Left lung (tissue), 4 donors: ENCODE measurements at regions not wholly inside any gene's neighbourhood (a gene's known extent, or its start where the extent isn't known, plus 50 kb on each side); places are given as distances from the start of the nearest gene placed in this dataset.
A peak's percentile ranks its signal among the peaks of the same experiment; 100 is the strongest.

Experiments used
- ATAC-seq: fragments of 200-7000 bp; cut with Tn5 transposase; one replicate; pipeline ENCODE4 v1.9.1; 2020; ENCODE audit warnings: moderate library complexity
- DNase-seq, 4 donors: peaks; one replicate each; pipeline ENCODE4 v3.0.0-alpha.2; 2013 to 2020
- H3K27ac ChIP-seq, 2 donors: fragments of 200-600 bp; sonication (generic) in 1 of 2; one replicate each; pipeline versions ENCODE4 v1.5.0 to v1.8.0; 2020 to 2021
- H3K27me3 ChIP-seq, 2 donors: fragments of 200-600 bp; sonication (generic) in 1 of 2; one replicate each; pipeline versions ENCODE4 v1.5.0 to v1.8.0; 2020 to 2021
- H3K36me3 ChIP-seq, 2 donors: fragments of 200-600 bp; sonication (generic) in 1 of 2; one replicate each; pipeline versions ENCODE4 v1.5.0 to v1.8.0; 2020 to 2021
- H3K4me1 ChIP-seq, 2 donors: fragments of 200-600 bp; one replicate each; pipeline ENCODE4 v1.8.0; 2021
- H3K4me3 ChIP-seq, 2 donors: fragments of 200-600 bp; sonication (generic) in 1 of 2; one replicate each; pipeline versions ENCODE4 v1.5.0 to v1.8.0; 2020 to 2021; ENCODE audit warnings: mild to moderate bottlenecking in 1 of 2
- H3K9me3 ChIP-seq, 2 donors: fragments of 200-600 bp; sonication (generic) in 1 of 2; one replicate each; pipeline versions ENCODE4 v1.5.0 to v1.8.0; 2020 to 2021
- intact Hi-C, 2 donors: fragments of 100-400 bp; cut with DNase I; formaldehyde crosslinking; loops; one replicate each; pipeline versions ENCODE4 v1.11.2 to v1.14.2; 2022
- TF ChIP-seq, protein P1 (sequence below), 2 donors: fragments of 200-600 bp; sonication (generic) in 1 of 2; IDR thresholded peaks; one replicate each; pipeline versions ENCODE4 v1.5.0 to v1.8.0; 2021; ENCODE audit warnings: antibody characterized with exemption in 2 of 2
- donor health status: DM: no; HTN: yes; CAD: no.
- donor health status: DM: no; HTN: no; CAD: no.

DNA sequence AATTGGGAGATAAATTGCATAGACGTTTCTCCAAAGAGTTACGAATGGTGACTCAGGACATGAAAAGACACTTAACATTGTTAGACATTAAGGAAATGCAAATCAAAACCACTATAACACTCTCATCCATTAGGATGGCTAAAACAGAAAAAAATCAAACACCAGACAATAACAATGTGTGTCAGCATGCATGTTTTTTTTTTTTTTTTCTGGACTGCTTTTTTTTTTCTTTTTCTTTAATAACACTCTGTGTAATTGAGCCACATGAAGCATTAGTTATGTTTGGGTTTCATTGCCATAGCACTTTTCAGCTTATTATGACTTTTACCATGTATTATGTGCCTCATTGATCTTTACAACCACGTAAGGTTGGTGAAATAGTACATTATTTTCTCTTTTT, 95.0 kb downstream of the NFKBIZ start:
- ATAC-seq, result no peak
- no peaks in the 10 kb centered on the region for H3K36me3 ChIP-seq
- H3K27me3 ChIP-seq, result no peaks in the 10 kb centered on the region
- TF ChIP-seq, protein P1, sequence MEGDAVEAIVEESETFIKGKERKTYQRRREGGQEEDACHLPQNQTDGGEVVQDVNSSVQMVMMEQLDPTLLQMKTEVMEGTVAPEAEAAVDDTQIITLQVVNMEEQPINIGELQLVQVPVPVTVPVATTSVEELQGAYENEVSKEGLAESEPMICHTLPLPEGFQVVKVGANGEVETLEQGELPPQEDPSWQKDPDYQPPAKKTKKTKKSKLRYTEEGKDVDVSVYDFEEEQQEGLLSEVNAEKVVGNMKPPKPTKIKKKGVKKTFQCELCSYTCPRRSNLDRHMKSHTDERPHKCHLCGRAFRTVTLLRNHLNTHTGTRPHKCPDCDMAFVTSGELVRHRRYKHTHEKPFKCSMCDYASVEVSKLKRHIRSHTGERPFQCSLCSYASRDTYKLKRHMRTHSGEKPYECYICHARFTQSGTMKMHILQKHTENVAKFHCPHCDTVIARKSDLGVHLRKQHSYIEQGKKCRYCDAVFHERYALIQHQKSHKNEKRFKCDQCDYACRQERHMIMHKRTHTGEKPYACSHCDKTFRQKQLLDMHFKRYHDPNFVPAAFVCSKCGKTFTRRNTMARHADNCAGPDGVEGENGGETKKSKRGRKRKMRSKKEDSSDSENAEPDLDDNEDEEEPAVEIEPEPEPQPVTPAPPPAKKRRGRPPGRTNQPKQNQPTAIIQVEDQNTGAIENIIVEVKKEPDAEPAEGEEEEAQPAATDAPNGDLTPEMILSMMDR (IDR thresholded peaks at IDR 0.05), result no peak
- H3K4me1 ChIP-seq, result peaks cover 6 to 32% of the 10 kb centered on the region in 2 donors
- intact Hi-C loops, result no loop called here
- H3K4me3 ChIP-seq, result no peak overlapping the region
- DNase-seq, result no peak
- no peak overlapping the region for H3K27ac ChIP-seq
- no peaks in the 10 kb centered on the region for H3K9me3 ChIP-seq

DNA sequence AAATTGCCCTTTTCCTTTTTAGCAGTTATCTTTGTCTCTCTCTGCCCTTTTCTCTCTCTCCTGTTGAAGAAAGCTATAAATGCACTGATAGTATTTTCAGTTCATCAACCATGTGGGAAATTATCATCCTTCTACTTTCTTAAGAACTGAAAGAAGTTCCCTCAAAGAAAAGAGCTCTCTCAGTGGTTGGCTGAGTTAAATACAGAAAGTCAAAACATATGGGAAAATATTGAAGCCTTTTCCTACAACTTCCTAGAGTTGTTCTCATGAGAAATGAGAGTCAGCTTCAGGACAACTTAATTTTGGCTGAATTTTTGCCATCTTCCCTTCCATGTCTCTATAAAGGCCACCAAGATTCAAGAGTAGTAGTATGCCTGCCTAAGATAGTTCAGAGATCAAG, 96.7 kb downstream of the NFKBIZ start:
- no peaks in the 10 kb centered on the region for H3K9me3 ChIP-seq
- no peak for ATAC-seq
- intact Hi-C loops, result no loop called here
- H3K27ac ChIP-seq, result no peak overlapping the region
- no peaks in the 10 kb centered on the region for H3K36me3 ChIP-seq
- peaks cover 5 to 16% of the 10 kb centered on the region in 2 donors for H3K4me1 ChIP-seq
- TF ChIP-seq, protein P1 (IDR thresholded peaks at IDR 0.05), result no peak
- H3K4me3 ChIP-seq, result no peak overlapping the region
- no peaks in the 10 kb centered on the region for H3K27me3 ChIP-seq
- DNase-seq, result no peak

DNA sequence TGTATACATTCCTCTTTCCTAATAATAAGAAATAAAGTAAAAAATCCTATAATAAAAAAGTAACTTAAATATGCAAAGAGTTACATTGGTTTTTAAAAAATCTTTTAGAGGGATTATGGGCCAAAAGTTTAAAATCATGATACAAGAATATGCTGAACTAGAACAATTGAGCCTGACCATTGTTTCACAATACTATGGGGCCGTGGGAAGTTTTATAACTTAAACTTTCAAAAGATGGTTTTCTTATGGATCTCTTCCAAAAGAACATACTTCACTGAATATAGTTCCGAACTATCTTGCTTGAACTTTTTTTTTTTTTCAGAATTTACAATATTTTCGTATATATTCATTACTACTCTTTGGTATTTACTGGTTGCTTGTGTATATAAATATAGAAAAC, 97.6 kb downstream of the NFKBIZ start:
- ATAC-seq (no peak), DNase-seq (no peak)
- H3K4me3 ChIP-seq, result no peak overlapping the region
- no peak overlapping the region for H3K27ac ChIP-seq
- no peaks in the 10 kb centered on the region for H3K9me3 ChIP-seq
- peaks cover 5 to 6% of the 10 kb centered on the region in 2 donors for H3K4me1 ChIP-seq
- no peaks in the 10 kb centered on the region for H3K27me3 ChIP-seq
- TF ChIP-seq, protein P1 (IDR thresholded peaks at IDR 0.05), result no peak
- intact Hi-C loops, result no loop called here
- H3K36me3 ChIP-seq, result no peaks in the 10 kb centered on the region

DNA sequence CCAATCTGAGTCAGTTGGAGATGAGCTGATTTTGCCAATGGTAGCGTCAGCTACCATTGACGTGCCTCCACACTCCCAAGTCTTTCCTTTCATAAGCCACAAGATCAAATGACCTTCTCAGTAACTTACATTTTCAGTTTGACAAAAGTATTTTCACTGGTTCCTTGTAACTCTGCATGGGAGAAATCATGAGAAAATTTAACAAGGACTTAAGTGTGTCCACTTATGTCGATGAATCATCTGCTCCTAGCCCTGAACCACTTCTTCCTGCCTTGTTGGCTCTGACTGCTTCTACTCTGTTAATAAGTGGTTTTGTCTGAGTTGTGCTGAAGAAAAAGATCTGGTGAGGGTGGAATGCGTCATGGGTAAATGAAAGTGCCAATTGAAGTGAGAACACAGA, 101.2 kb downstream of the NFKBIZ start:
- no peak for DNase-seq
- no peaks in the 10 kb centered on the region for H3K27me3 ChIP-seq

DNA sequence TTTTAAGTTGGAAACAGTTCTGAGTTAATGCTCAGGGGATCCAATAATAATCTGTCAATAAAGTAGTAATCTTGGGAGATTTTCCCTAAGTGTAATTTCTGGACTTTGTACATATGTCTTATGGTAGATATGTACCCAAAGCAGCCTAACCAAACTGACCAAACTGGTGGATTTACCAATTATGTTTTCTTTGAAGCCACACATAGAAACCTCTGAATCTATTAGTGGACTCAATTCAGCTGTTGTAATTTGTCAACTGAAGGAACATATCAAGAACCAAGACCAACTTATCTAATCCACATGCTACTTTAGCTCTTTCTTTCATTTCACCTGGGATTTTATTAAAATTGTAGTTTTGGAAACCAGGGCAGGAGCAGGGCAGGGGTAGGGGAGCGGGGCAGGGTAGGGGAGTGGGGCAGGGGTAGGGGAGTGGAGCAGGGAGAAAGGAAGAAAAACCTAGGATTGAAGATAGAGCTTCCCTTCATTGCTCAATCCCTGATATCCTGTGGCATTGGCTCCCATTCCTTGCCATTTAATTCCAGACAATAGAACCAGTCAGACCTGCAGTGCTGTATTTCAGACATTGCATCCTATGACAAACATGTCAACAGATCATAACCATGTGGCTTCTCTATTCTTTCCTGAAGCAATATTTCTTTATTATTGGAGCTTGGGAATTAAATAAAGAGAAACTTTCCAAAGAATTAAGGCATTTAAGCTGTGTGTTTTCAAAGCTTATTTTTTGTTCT, 101.8 kb downstream of the NFKBIZ start:
- intact Hi-C loops, result no loop called here
- TF ChIP-seq, protein P1 (IDR thresholded peaks at IDR 0.05), result no peak
- Histone ChIP-seq H3K27me3 (no peaks in the 10 kb centered on the region), H3K4me3 (no peak overlapping the region), H3K4me1 (peaks cover 0 to 5% of the 10 kb centered on the region in 2 donors), H3K9me3 (no peaks in the 10 kb centered on the region), H3K36me3 (no peaks in the 10 kb centered on the region), H3K27ac (peak overlapping the region; percentile 48 to 66)
- DNase-seq (no peak), ATAC-seq (peak; percentile 49)

More for the DNA sequence above, 101.2 kb downstream of the NFKBIZ start:
- Histone ChIP-seq H3K4me1 (peaks cover 0 to 5% of the 10 kb centered on the region in 2 donors), H3K36me3 (no peaks in the 10 kb centered on the region), H3K4me3 (no peak overlapping the region), H3K9me3 (no peaks in the 10 kb centered on the region), H3K27ac (peak overlapping the region; percentile 48 to 66)
- peak; percentile 93 for ATAC-seq
- intact Hi-C loops, result no loop called here
- TF ChIP-seq, protein P1 (IDR thresholded peaks at IDR 0.05), result no peak
